ENCODE measurements at regions not wholly inside any gene's neighbourhood (a gene's known extent, or its start where the extent isn't known, plus 50 kb on each side); places are given as distances from the start of the nearest gene placed in this dataset.
A peak's percentile ranks its signal among the peaks of the same experiment; 100 is the strongest.

- DNase-seq (ENCODE audit: low read depth, low spot score) (peak; percentile 96), FAIRE-seq (peak; percentile 65)
- H3K4me2 ChIP-seq (ENCODE audit: insufficient read depth, low read length) = peak overlapping the region; percentile 79
- no peaks in the 10 kb centered on the region for H3K9me3 ChIP-seq (replicated peaks; ENCODE audit: control insufficient read depth, insufficient read depth, low read length)
- no peak overlapping the region for H3K4me3 ChIP-seq (replicated peaks in 1 of 3; ENCODE audit: insufficient read depth in 1 of 3, low read depth in 1 of 3, low read length in 3 of 3)
- intact Hi-C loops (cut with micrococcal nuclease) = loop anchor here (1.0 to 5.0 kb wide), 5 partner anchors 79 to 321 kb away; no protein-coding TSS in a partner anchor
- ChIA-PET CTCF (interaction anchor here (0.8 to 2.4 kb wide), 6 partner anchors 10 to 316 kb away, joined by 3 to 5 read pairs (median 4); no protein-coding TSS in a partner anchor), POLR2A (interaction anchor here (0.5 to 1.1 kb wide), 3 partner anchors 666 to 703 kb away, joined by 3 to 4 read pairs (median 3); partner anchors contain the start of gene KLF6)
- no peaks in the 10 kb centered on the region for H3K27me3 ChIP-seq (ENCODE audit: control insufficient read depth in 2 of 2, insufficient read depth in 2 of 2, low read length in 2 of 2)
- no peaks in the 10 kb centered on the region for H3K79me2 ChIP-seq (ENCODE audit: control insufficient read depth, insufficient read depth, low read length)
- H3K27ac ChIP-seq (ENCODE audit: insufficient read depth, low read depth, low read length) = peak overlapping the region; percentile 85
- H3K9ac ChIP-seq (replicated peaks; ENCODE audit: extremely low read depth, insufficient read depth, low read length) = peak overlapping the region; percentile 77
- H3K36me3 ChIP-seq (ENCODE audit: control insufficient read depth in 2 of 2, extremely low read depth in 1 of 2, insufficient read depth in 2 of 2, low read length in 2 of 2) = no peaks in the 10 kb centered on the region
- H4K20me1 ChIP-seq (replicated peaks; ENCODE audit: control insufficient read depth, extremely low read depth, insufficient read depth, low read length) = no peaks in the 10 kb centered on the region
- TF ChIP-seq MYC (IDR thresholded peaks at IDR 0.05; ENCODE audit: low read depth, low read length) (no peak), JUN (IDR thresholded peaks at IDR 0.05; ENCODE audit: borderline replicate concordance, insufficient read depth, insufficient read length, low read depth) (peak; percentile 70), POLR2A (IDR thresholded peaks at IDR 0.05; ENCODE audit: low read depth, low read length) (no peak), FOS (IDR thresholded peaks at IDR 0.05; ENCODE audit: borderline replicate concordance, insufficient read depth, low read length) (peak; percentile 52), CTCF (IDR thresholded peaks at IDR 0.05; ENCODE audit: extremely low read depth in 1 of 2, insufficient read depth in 1 of 2, low read depth in 1 of 2, low read length in 2 of 2) (no peak), EZH2 (IDR thresholded peaks at IDR 0.05; ENCODE audit: borderline replicate concordance, low read depth, low read length, severe bottlenecking) (no peak), POLR2AphosphoS5 (IDR thresholded peaks at IDR 0.05; ENCODE audit: insufficient read depth, low read depth, low read length) (peak; percentile 29), GATA2 (IDR thresholded peaks at IDR 0.05; ENCODE audit: insufficient read depth, insufficient read length, low read depth, low read length) (peak; percentile 83)
- TF ChIP-seq, protein P1, sequence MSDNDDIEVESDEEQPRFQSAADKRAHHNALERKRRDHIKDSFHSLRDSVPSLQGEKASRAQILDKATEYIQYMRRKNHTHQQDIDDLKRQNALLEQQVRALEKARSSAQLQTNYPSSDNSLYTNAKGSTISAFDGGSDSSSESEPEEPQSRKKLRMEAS (IDR thresholded peaks at IDR 0.05; ENCODE audit: insufficient read depth, insufficient read length) = no peak
- dilution Hi-C loops (cut with MboI; ENCODE audit: extremely low pct_ligation_motif_present, low sequenced_read_pairs) = no loop called here
- BruUV-seq (replicated peaks) = TSS peak; percentile 92
- H3K4me1 ChIP-seq (ENCODE audit: control insufficient read depth, extremely low read depth, insufficient read depth, low read length) = peaks cover 23% of the 10 kb centered on the region
- no peaks in the 10 kb centered on the region for H3K9me1 ChIP-seq (replicated peaks; ENCODE audit: control insufficient read depth, extremely low read depth, insufficient read depth, low read length)
- peak overlapping the region; percentile 50 for H2AFZ ChIP-seq (ENCODE audit: low read depth, low read length)
These were observed 374.8 kb upstream of the AKR1E2 start for GRCh38 chr10:4450981-4451908.
